HepG2 (cell line): ENCODE measurements at regions not wholly inside any gene's neighbourhood (a gene's known extent, or its start where the extent isn't known, plus 50 kb on each side); places are given as distances from the start of the nearest gene placed in this dataset.

ENCODE experiments used
- ATAC-seq: fragments of 200-7000 bp; cut with Tn5 transposase; 3 replicates; pipeline ENCODE4 v1.9.1; 2020; ENCODE audit warnings: mild to moderate bottlenecking, moderate library complexity
- BruUV-seq: library from RNA; stranded (reverse); fragments of 400-500 nt; replicated peaks from 2 replicates; lab custom pipeline; 2021; lab: Mats Ljungman, UMichigan
- CTCF ChIA-PET: fragments of 300-600 bp; formaldehyde crosslinking; extraction: SDS; loops from one replicate; lab custom pipeline; 2021; ENCODE audit warnings: low total read pairs, inconsistent platforms, low intra/inter-chr PET ratio; lab: Yijun Ruan, JAX
- POLR2A ChIA-PET: fragments of 350-600 bp; sonication (Branson Sonifier 250); formaldehyde crosslinking; loops from one replicate; lab custom pipeline; 2020; ENCODE audit warnings: antibody characterized with exemption, inconsistent platforms; lab: Yijun Ruan, JAX
- DNase-seq: peaks from one replicate; pipeline ENCODE4 v3.0.0-alpha.2; 2015; ENCODE audit warnings: low spot score
- FAIRE-seq: peaks from 3 replicates; lab custom pipeline; 2011; peaks lifted over from hg19 to GRCh38; lab: Jason Lieb, UNC
- H2AFZ ChIP-seq: one replicate; pipeline ENCODE4 v1.6.1; 2011; ENCODE audit warnings: low read length, inconsistent platforms
- H3K27ac ChIP-seq: fragments of 300-600 bp; 3 replicates; pipeline ENCODE4 v1.8.0; 2011; ENCODE audit warnings: mixed run types, mild to moderate bottlenecking, mixed read lengths, low read length, inconsistent platforms; ENCODE audit not compliant: insufficient read depth; ENCODE audit errors: extremely low read length
- H3K27me3 ChIP-seq, 2 experiments: fragments of 200-600 bp in 1 of 2; 2 replicates in 1 of 2; 3 replicates in 1 of 2; pipeline versions ENCODE4 v1.6.0 to v1.8.0; 2011; ENCODE audit warnings: low read length in 2 of 2, mild to moderate bottlenecking in 2 of 2, moderate library complexity in 2 of 2, inconsistent platforms in 1 of 2; ENCODE audit not compliant: insufficient read depth in 2 of 2, control insufficient read depth in 1 of 2
- H3K36me3 ChIP-seq, 2 experiments: fragments of 200-600 bp in 1 of 2; replicated peaks in 1 of 2; 2 replicates in 1 of 2; 3 replicates in 1 of 2; pipeline versions ENCODE4 v1.5.1 to v1.8.0; 2011; ENCODE audit warnings: low read length in 2 of 2, inconsistent platforms in 1 of 2; ENCODE audit not compliant: insufficient read depth in 2 of 2, control insufficient read depth in 1 of 2
- H3K4me1 ChIP-seq: 2 replicates; pipeline ENCODE4 v1.5.1; 2012; ENCODE audit warnings: low read length, inconsistent platforms; ENCODE audit not compliant: insufficient read depth
- H3K4me2 ChIP-seq: 2 replicates; pipeline ENCODE4 v1.6.0; 2011; ENCODE audit warnings: low read depth, low read length, inconsistent platforms
- H3K4me3 ChIP-seq, 3 experiments: fragments of 200-600 bp in 1 of 3; sonication (generic), shearing (Covaris generic) in 1 of 3; replicated peaks in 1 of 3; 2 replicates each; pipeline ENCODE4 v1.5.1; 2011 to 2016; ENCODE audit warnings: low read length in 3 of 3, inconsistent platforms in 2 of 3, low read depth in 2 of 3, mild to moderate bottlenecking in 2 of 3, control low read depth in 1 of 3, mixed read lengths in 1 of 3; ENCODE audit not compliant: insufficient read depth in 1 of 3
- H3K79me2 ChIP-seq: one replicate; pipeline ENCODE4 v1.6.1; 2011; ENCODE audit warnings: low read length, inconsistent platforms; ENCODE audit not compliant: insufficient read depth
- H3K9ac ChIP-seq: 2 replicates; pipeline ENCODE4 v1.6.0; 2011; ENCODE audit warnings: mild to moderate bottlenecking, low read depth, low read length, inconsistent platforms; ENCODE audit not compliant: insufficient read depth
- H3K9me3 ChIP-seq: 2 replicates; pipeline ENCODE4 v1.5.1; 2012; ENCODE audit warnings: mild to moderate bottlenecking, low read length
- H4K20me1 ChIP-seq: 2 replicates; pipeline ENCODE4 v1.6.0; 2011; ENCODE audit warnings: inconsistent platforms, mild to moderate bottlenecking, low read length, moderate library complexity; ENCODE audit not compliant: insufficient read depth
- BRF2 ChIP-seq: sonication (generic); formaldehyde crosslinking; IDR thresholded peaks from 2 replicates; pipeline ENCODE4 v1.8.1; 2022; ENCODE audit warnings: mild to moderate bottlenecking, missing genetic modification reagents
- GLI4 ChIP-seq: sonication (generic); formaldehyde crosslinking; IDR thresholded peaks from 2 replicates; pipeline ENCODE4 v1.5.1; 2020; ENCODE audit warnings: missing genetic modification reagents, mild to moderate bottlenecking, moderate library complexity, borderline replicate concordance
- HOXA3 ChIP-seq: sonication (generic); formaldehyde crosslinking; IDR thresholded peaks from 2 replicates; pipeline ENCODE4 v1.5.0; 2020; ENCODE audit warnings: missing genetic modification reagents
- KDM3A ChIP-seq: IDR thresholded peaks from 2 replicates; pipeline ENCODE4 v1.6.1; 2018; ENCODE audit warnings: low read depth, missing compliant biosample characterization
- KDM5A ChIP-seq: fragments of 200-600 bp; sonication (generic); IDR thresholded peaks from 2 replicates; pipeline ENCODE4 v1.7.0; 2018; ENCODE audit warnings: antibody characterized with exemption, mild to moderate bottlenecking, low read length, borderline replicate concordance
- MYC ChIP-seq: sonication (generic); formaldehyde crosslinking; IDR thresholded peaks from 2 replicates; pipeline ENCODE4 v1.9.0; 2021; ENCODE audit warnings: missing genetic modification reagents, borderline replicate concordance
- SALL1 ChIP-seq: sonication (generic); formaldehyde crosslinking; IDR thresholded peaks from 2 replicates; pipeline ENCODE4 v1.8.0; 2022; ENCODE audit warnings: mild to moderate bottlenecking, missing genetic modification reagents
- SNAI1 ChIP-seq: sonication (generic); formaldehyde crosslinking; IDR thresholded peaks from 2 replicates; pipeline ENCODE4 v1.5.0; 2020; ENCODE audit warnings: mild to moderate bottlenecking, missing genetic modification reagents, borderline replicate concordance
- STAG1 ChIP-seq: sonication (generic); formaldehyde crosslinking; IDR thresholded peaks from 2 replicates; pipeline ENCODE4 v1.4.0; 2020; ENCODE audit warnings: missing genetic modification reagents
- TOE1 ChIP-seq: sonication (generic); formaldehyde crosslinking; IDR thresholded peaks from 2 replicates; pipeline ENCODE4 v1.4.0; 2020; ENCODE audit warnings: mild to moderate bottlenecking, missing genetic modification reagents
- ZFP41 ChIP-seq: sonication (generic); formaldehyde crosslinking; IDR thresholded peaks from 2 replicates; pipeline ENCODE4 v1.4.0; 2020; ENCODE audit warnings: mild to moderate bottlenecking, missing genetic modification reagents, borderline replicate concordance
- ZNF260 ChIP-seq: sonication (generic); formaldehyde crosslinking; IDR thresholded peaks from 2 replicates; pipeline ENCODE4 v1.4.0; 2020; ENCODE audit warnings: missing genetic modification reagents, low read depth, mild to moderate bottlenecking, borderline replicate concordance
- ZNF674 ChIP-seq: sonication (generic); formaldehyde crosslinking; IDR thresholded peaks from 2 replicates; pipeline ENCODE4 v1.5.0; 2020; ENCODE audit warnings: low read depth, mild to moderate bottlenecking, missing genetic modification reagents
- ZNF713 ChIP-seq: sonication (generic); formaldehyde crosslinking; IDR thresholded peaks from 2 replicates; pipeline ENCODE4 v1.4.0; 2020; ENCODE audit warnings: mild to moderate bottlenecking, missing genetic modification reagents
- ZNF724P ChIP-seq: sonication (generic); formaldehyde crosslinking; IDR thresholded peaks from 2 replicates; pipeline ENCODE4 v1.8.0; 2022; ENCODE audit warnings: missing genetic modification reagents, borderline replicate concordance
- ZNF841 ChIP-seq: sonication (generic); formaldehyde crosslinking; IDR thresholded peaks from 2 replicates; pipeline ENCODE4 v1.8.1; 2023; ENCODE audit warnings: missing genetic modification reagents, borderline replicate concordance
- ZNF850 ChIP-seq: sonication (generic); formaldehyde crosslinking; conservative IDR thresholded peaks from 2 replicates; pipeline ENCODE4 v1.9.0; 2021; ENCODE audit warnings: mild to moderate bottlenecking, missing genetic modification reagents
- ZSCAN20 ChIP-seq: sonication (generic); formaldehyde crosslinking; IDR thresholded peaks from 2 replicates; pipeline ENCODE4 v1.4.0; 2020; ENCODE audit warnings: missing genetic modification reagents, mild to moderate bottlenecking, borderline replicate concordance
- WGBS: methylation state at CpG from one replicate; pipeline ENCODE4 v1.1.6; 2017; ENCODE audit warnings: low lambda C conversion rate; 5-methylcytosine and 5-hydroxymethylcytosine counted together
- in situ Hi-C: cut with HindIII; loops from 2 replicates; pipeline ENCODE4 v1.10.0; 2017; ENCODE audit warnings: low pct_unique_long_range_greater_than_20kb; ENCODE audit not compliant: extremely low pct_ligation_motif_present
- intact Hi-C: fragments of 100-400 bp; cut with micrococcal nuclease; formaldehyde crosslinking; loops from one replicate; pipeline ENCODE4 v1.10.0; 2022; ENCODE audit not compliant: unreplicated experiment
- TF ChIP-seq, protein P1 (sequence below): sonication (generic); formaldehyde crosslinking; IDR thresholded peaks from 2 replicates; pipeline ENCODE4 v1.5.1; 2020; ENCODE audit warnings: mild to moderate bottlenecking, missing genetic modification reagents, moderate library complexity

DNA sequence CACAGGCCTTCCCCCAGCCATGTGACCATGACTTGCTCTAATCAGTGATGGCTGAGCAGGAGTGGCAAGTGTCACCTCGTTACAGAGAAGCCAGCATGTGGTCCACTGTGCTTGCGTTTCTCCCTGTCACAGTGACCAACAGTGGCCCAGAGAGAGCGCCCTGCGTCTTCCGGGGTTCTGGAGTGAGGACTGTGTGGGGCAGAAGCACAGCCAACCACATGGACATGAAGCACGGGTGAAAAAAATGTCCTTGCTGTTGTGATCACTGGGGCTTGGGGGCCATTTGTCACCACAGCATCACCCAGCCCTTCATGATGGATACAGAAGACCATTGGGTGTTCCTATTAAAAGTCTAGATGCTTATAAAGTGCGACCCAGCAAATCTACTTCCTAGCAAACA lies 174.6 kb upstream of the C14orf180 start (continued):
- TF ChIP-seq STAG1 (CRISPR knock-in tag) (no peak), SALL1 (no peak)

GRCh38 chr14:104405360-104406226 lies 174.0 kb upstream of the C14orf180 start:
- intact Hi-C loops = no loop called here
- 0% methylated on average over 8 of the region's 9 CpGs for WGBS
- BruUV-seq = no TSS peak
- Histone ChIP-seq H3K79me2 (no peaks in the 10 kb centered on the region), H3K4me3 (no peak overlapping the region), H3K9me3 (no peaks in the 10 kb centered on the region), H3K36me3 (no peaks in the 10 kb centered on the region), H2AFZ (no peak overlapping the region), H3K27me3 (peaks cover 7 to 32% of the 10 kb centered on the region in 2 experiments), H3K27ac (no peak overlapping the region), H3K9ac (no peak overlapping the region), H3K4me2 (no peak overlapping the region), H4K20me1 (no peaks in the 10 kb centered on the region)
- in situ Hi-C loops = no loop called here
- CTCF ChIA-PET = no interaction called here
- no peak for ATAC-seq
- TF ChIP-seq KDM3A (CRISPR knock-in tag) = no peak
- TF ChIP-seq ZNF713 (CRISPR knock-in tag) = no peak
- no peak for TF ChIP-seq ZFP41 (CRISPR knock-in tag)
- no peak for TF ChIP-seq ZNF841
- TF ChIP-seq BRF2 (CRISPR knock-in tag) = no peak
- no peak for TF ChIP-seq ZNF724P (CRISPR knock-in tag)
- no peak for TF ChIP-seq ZNF674 (CRISPR knock-in tag)
- TF ChIP-seq, protein P1, sequence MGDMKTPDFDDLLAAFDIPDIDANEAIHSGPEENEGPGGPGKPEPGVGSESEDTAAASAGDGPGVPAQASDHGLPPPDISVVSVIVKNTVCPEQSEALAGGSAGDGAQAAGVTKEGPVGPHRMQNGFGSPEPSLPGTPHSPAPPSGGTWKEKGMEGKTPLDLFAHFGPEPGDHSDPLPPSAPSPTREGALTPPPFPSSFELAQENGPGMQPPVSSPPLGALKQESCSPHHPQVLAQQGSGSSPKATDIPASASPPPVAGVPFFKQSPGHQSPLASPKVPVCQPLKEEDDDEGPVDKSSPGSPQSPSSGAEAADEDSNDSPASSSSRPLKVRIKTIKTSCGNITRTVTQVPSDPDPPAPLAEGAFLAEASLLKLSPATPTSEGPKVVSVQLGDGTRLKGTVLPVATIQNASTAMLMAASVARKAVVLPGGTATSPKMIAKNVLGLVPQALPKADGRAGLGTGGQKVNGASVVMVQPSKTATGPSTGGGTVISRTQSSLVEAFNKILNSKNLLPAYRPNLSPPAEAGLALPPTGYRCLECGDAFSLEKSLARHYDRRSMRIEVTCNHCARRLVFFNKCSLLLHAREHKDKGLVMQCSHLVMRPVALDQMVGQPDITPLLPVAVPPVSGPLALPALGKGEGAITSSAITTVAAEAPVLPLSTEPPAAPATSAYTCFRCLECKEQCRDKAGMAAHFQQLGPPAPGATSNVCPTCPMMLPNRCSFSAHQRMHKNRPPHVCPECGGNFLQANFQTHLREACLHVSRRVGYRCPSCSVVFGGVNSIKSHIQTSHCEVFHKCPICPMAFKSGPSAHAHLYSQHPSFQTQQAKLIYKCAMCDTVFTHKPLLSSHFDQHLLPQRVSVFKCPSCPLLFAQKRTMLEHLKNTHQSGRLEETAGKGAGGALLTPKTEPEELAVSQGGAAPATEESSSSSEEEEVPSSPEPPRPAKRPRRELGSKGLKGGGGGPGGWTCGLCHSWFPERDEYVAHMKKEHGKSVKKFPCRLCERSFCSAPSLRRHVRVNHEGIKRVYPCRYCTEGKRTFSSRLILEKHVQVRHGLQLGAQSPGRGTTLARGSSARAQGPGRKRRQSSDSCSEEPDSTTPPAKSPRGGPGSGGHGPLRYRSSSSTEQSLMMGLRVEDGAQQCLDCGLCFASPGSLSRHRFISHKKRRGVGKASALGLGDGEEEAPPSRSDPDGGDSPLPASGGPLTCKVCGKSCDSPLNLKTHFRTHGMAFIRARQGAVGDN (CRISPR knock-in tag) = no peak
- no peak for TF ChIP-seq GLI4 (CRISPR knock-in tag)
- TF ChIP-seq KDM5A = no peak
- TF ChIP-seq TOE1 (CRISPR knock-in tag) = no peak
- no peak for TF ChIP-seq ZSCAN20
- TF ChIP-seq ZNF260 (CRISPR knock-in tag) = no peak
- no peak for TF ChIP-seq ZNF850 (CRISPR knock-in tag)
- no peak for TF ChIP-seq SNAI1 (CRISPR knock-in tag)
- no peak for TF ChIP-seq MYC (CRISPR knock-in tag)
- TF ChIP-seq HOXA3 = no peak
- TF ChIP-seq, all 625 proteins: peak for 0
- DNase-seq = no peak
- no peaks in the 10 kb centered on the region for H3K4me1 ChIP-seq
- FAIRE-seq = no peak
- POLR2A ChIA-PET = no interaction called here
